HG02642 (cell line): ENCODE measurements at regions not wholly inside any gene's neighbourhood (a gene's known extent, or its start where the extent isn't known, plus 50 kb on each side); places are given as distances from the start of the nearest gene placed in this dataset.
A peak's percentile ranks its signal among the peaks of the same experiment; 100 is the strongest.

Source experiments
- ATAC-seq: cut with Tn5 transposase; IDR thresholded peaks from one replicate; pipeline ENCODE4 v1.9.1; 2021; ENCODE audit warnings: mild to moderate bottlenecking; ENCODE audit not compliant: unreplicated experiment, poor library complexity

DNA sequence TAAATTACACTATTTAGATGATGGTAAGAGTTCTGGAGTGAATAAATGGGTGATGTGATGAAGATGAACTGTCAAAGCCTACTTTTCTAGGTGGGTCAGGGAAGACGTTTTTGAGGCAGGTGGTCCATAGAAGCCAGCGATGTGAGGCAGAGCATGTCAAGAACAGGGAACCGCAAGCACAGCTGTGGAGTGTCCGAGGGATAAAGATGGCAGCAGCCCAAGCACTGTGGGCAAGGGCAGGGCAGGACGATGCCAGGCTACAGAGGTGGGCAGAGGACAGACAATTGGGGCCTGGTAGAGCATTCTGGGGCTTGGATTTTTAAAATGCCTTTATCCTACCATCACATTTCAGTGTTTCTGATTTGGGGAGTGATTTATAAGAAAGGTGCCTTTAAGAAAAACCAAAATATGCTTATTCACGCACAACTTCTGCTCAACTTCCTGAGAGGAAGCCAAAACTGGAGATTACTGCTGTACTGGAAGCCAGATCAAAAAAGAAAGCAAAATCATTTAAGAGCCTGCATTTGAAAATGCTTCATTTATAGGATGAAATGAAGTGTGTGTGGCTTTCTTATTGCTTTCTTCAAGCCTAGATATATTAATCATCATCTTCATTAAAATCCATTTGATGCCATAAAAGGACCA, 119.0 kb upstream of the WDR17 start:
- ATAC-seq: no peak

DNA sequence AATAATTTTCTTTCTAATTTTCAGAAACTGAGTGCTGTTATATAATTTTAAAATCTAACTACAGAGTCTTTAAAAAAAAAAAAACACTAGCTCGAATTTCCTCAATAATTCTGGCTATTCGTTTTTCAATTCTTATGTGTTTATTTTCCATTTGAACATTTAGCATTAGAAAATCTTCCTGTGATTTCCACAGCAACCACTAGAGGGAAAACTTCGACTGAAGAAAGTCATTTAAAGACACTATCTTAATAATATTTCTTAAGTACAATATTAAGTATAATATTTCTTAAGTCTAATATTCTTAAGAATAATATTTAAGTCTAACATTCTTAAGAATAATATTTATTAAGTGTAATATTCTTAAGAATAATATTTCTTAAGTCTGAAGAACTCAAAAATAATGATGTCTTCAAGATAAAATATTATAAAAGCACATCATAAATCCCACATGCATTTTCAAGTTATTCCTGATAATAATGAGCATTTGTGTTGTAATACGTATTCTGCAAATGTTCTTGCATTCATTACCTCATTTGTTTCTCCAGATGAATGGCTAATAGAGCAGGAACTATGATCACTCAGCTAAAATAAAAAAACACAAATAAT, 118.4 kb upstream of the WDR17 start:
- ATAC-seq: no peak

DNA sequence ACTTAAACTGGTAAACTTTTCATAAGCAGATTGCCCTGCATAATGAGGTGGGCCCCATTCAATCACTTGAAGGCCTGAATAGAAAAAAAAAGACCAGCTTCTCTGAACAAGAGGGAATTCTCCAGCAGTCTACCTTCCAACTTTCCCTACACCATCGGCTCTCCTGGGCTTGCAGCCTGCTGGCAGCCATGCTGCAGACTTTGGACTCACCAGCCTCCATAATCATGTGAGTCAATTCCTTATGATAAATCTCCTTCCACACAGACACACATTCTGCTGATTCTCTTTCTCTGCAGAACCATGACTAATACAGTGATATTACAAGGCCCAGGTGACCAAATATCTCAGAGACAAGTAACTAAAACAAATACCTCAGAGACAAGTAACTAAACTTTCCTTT, 113.8 kb upstream of the WDR17 start:
- ATAC-seq: no peak

DNA sequence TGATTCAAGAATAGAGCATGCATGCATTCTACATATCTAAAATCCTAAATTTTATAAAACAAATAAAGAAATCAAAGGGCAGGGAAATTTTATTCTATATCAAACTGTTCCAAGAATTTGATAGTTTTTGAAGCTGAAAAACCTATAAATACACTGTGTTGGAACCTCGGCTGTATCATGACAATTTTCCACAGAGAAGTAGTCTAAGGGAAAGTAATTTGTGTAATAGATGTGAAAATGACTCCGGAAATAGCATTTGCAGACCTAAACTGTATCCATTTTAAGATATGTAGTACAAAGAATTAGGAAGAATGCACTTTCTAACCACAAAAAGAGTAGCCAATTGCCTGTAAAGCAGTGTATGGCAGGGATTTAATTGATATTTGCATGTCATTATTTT, 112.5 kb upstream of the WDR17 start:
- no peak for ATAC-seq

DNA sequence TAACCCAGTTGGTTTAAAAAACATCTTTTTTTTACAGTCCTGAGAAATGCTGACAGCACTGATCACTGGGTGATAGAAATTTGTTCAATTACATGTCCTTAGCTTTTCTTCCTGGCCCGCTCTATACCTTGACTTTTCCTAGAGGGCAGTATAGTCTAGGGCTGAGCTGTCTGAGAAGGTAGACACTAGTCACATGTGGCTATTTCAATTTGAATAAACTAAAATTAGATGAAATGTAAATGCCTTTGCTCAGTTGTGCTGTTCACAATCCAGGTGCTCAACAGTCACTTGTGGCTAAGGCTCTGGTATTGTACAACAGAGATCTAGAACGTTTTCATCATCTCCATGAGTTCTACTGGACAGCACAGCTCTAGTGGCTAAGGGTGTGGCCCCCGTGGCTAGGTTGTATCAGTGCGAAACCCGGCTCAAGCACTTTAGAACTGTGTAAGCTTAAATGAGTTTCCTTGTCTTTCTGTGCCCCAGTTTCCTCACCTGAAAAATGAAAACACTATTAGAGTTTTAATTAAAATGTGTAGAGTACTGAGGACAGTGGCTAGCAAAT, 111.6 kb upstream of the WDR17 start:
- ATAC-seq: peak; percentile 91

DNA sequence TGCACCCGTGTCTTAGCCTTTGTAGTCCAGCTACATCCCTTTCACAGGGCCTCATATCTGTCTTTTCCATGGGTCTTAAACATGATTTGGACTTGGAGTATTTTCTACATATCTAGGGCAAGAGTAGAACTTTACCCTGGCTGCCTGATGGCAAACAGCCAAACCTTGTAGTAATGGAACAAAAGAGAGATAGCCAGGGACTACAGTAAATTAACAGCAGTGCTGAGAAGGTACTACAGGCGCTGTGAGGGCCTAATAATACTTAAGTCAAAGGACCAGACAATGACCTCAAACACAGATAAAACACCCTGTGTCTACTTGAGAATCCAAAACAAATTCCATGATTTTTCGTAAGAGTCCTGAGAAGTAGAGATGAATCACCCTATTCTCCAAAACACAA, 111.0 kb upstream of the WDR17 start:
- ATAC-seq: no peak

DNA sequence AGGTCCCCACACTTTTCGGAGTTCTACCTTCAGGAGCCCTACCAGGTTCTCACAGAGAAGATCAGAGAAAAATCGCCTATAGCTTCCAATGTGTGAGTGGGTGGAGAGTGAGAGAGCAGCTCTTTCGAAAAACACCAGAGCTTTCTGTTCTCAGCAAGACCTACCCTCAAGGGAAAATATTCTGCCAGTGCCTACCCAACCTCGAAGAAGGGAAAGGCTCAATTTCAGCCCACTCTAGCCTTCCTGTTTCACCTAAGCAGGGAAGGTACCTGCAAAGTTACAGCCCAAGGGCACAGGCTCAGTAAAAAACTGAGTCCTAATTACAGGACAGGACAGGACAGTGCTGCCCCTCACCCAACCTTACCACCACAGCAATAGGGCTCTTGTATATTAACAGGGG, 104.0 kb upstream of the WDR17 start:
- peak; percentile 68 for ATAC-seq

DNA sequence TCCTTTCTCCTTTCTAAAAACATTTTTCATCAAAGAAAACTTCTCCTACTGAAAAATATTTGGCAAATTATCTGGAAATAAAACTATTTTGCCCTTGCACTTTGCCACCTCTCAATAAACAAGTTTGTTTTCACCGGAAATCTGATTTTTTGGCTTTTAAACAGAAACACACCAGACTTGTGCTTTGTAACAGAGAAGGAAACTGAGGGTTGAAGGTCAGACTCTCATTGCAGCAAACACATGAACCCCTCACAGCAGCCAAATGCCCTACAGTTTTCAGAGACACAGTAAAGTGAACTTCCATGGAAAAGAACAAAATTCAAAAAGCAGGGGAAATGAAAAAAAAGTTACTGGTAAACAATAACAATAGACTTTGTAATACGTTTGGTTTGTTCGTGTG, 95.6 kb upstream of the WDR17 start:
- no peak for ATAC-seq

DNA sequence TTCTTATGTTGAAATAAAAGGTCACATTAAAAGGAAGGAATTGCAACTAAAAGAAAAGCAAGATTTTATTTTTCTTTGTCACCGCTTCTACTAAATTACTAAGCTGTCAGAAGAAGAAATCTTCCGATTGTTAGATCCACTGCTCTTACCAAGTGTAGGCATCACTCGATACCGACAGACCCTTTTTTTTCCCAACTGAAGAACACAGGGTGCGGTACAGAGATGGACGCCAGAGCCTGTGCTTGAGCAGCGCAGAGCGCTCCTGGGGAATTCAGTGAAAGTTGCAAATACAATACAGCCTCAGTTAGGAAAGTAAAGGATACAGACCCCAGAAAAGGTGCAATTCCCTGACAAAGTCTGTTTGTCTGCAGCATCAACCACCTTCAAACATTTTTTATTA, 94.9 kb upstream of the WDR17 start:
- ATAC-seq: no peak

DNA sequence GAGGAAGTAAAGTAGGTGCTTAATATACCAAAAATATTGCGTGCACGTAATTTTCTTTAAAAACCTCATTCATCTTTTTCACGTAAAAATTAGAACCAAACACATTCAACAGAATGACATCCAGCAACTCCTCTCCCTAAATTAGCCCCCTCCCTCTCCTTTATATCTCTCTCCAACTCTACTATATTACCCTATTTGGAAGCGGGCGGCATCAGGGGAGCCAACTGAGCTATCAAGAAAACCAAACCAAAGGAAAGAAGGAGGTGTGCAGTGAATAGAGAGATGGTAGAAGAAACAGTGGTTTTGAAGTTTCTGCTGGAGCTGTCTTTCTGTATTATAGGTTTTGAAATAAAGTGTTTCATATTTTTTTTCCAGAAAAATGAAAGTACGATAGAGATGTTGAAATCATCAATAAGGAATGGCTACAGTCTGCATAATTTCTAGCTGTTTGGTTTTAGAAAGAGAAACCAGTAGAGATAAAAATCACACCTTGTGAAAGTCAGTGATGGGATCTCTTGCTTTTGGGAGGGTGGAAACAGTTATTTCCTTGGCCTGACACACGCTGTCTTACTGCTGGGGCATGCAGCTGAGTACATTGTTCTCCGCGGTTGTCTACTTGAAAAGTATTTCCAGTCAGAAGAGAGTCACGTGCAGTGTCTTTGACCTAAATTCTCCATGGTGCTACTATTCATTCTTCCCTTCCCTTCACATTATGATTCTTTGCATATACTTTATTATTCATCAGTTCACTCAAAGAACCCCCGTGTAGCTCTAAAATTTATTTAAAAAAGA, 94.1 kb upstream of the WDR17 start:
- ATAC-seq: no peak

DNA sequence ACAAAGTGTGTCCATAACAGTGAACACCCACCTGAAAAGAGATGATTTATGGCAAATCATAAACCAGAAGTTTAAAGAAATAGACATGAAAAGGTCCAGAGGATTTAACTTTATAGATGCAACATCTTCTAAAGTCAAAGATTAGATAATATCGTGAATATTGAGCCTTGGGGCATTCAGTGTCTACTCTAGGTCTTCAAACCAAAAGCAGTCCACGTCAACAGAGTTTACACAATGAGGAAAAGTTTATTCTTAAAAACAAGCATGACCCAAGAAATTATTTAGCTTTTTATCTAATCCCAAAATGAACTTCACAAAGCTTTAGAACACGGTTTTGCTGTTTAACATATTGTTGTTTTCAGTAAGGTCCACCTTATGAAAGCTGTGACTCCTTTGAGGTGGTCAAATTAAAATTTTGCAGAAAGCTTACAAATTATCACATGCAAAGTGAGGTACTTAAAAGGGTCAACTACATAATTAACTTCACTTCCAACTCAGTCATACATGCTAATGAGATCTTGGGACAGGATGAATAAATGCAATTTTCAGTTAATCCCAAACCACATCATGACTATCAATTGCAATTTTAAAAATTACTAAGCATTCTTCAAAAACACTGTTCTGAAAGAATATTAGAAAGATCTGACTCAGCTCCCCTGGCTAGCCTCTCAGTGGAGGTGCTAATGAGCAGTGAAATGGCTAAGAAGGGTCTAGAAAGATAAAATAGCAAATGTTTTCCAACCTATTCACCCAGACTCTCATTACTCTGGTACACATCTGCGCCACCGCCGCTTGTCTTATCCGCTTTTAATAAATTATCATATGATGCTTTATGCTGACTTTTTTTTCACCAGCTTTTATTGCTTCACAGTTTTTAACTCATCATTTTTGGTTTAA, 92.4 kb upstream of the WDR17 start:
- no peak for ATAC-seq

DNA sequence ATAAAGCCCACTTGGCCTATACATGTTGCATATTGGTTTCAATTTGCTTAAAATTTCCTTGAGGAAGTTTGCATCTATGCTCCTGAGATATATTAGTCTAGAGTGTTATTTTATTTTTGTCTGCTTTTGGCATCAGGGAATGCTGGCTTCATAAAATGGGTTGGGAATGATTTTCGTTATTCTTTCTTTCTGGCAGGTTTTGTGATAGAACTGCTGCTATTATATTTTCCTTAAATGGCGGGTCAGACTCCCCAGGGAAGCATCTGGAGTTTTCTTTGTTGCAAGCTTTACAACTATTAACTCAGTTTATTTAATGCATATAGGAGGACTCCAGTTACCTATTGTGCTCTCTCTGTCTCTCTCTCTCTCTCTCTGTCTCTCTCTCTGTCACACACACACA, 82.0 kb upstream of the WDR17 start:
- ATAC-seq: no peak

DNA sequence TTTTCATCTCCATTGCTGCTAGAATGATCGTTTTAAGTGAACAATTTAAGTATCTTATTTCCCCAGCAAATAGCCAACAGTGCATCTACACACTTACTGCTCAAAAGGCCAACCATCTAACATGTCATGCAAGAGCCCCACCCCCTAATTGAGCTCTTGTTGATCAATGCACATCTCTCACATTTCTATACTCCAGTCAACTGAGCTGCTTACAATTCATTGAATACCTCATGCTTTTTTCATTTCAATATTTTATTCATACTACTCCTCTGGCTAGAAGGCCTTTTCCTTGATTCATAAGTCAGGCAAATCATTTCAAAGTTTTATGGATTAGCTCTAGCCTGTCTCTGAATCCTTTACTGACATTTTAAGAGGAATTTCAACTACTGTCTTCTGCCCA, 79.0 kb upstream of the WDR17 start:
- ATAC-seq: no peak

DNA sequence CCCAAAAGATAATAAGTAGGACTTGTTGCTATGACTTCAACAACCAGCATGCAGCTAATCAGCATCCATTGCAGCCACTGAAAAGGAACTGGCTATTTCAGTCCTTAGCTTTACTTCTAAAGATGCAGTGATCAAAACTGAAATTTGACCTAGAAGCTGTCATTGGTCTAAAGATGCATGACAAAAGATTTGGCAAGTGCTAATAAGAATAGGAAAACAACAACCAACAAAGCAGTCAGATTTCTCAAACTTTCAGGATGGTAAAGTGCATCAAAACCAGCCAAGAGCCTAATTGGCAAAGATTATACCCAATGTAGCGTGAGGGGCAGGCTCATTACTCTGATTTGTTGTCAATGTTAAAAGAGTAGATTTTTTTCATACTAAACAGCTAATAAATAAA, 77.1 kb upstream of the WDR17 start:
- ATAC-seq: no peak

DNA sequence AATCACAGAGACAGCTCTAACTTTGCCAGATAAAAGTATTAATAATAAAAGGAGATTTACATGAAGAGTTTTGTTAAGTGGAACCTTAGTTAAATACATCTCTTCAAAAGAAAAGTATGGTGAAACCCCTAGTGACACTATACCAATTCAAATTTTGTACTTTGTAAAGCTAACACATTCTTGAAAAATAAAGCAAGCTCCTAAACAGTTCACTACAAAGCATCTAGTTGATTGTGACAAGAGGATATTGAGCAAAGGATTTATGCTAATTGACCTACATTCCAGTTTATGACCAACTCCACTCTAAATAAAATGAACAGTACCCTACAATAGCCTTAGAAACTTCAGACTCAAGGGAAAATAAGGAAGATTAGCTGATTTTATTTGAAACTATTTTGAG, 69.4 kb upstream of the WDR17 start:
- no peak for ATAC-seq

DNA sequence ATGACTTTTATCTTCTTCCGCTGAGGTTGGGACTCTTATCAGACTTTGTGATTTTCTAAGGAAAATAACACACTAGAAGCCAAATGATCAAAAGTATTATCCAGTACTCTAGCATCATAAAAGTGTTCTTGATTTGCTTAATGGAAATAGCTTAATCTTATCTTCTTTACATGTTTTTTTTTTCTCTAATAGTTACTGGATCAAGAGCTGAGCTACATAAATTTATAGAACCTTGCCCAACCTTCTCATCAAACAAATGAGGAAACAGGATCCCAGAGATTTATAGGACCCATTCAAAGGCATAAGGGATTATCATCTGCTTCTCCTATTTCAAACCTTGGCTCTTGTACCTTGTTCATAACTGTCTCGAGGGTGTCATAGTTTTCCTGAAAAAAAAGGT, 68.3 kb upstream of the WDR17 start:
- no peak for ATAC-seq

DNA sequence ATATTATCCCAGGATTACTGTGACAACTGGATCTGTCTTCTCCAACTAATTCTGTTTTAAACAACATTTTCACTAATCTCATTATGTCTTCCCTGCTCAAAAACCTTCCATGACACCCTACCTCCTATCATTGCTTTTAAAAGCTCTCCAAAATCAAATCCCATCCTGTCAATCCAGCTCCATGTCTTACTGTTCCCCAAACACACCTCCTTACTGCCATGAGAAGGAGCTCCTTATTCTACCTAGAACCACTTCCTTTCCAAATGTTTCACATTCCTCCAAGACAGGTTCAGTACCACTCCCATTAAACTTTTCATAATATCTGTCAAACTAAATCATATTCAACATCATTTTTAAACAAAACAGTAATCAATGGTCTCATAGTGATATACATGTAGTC, 66.9 kb upstream of the WDR17 start:
- ATAC-seq: no peak

DNA sequence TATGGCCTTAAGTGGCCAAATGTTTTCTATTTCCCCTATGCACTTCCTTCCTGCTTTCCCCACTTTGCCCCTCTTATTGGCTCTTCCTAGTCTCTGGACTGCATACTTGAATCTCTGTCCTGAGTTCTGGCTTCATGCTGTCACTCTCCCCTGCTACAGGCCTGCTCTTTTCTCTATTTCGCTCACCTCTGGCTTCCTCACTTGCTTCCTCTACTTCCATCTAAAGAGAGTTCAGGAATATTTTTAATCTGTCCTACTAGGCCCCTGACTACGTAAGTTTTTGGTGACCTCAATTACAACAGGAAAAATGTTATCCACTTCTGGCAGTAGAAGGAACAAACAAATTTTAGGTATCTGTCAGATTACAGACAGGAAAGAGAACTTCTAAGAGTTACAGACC, 65.7 kb upstream of the WDR17 start:
- ATAC-seq: no peak

DNA sequence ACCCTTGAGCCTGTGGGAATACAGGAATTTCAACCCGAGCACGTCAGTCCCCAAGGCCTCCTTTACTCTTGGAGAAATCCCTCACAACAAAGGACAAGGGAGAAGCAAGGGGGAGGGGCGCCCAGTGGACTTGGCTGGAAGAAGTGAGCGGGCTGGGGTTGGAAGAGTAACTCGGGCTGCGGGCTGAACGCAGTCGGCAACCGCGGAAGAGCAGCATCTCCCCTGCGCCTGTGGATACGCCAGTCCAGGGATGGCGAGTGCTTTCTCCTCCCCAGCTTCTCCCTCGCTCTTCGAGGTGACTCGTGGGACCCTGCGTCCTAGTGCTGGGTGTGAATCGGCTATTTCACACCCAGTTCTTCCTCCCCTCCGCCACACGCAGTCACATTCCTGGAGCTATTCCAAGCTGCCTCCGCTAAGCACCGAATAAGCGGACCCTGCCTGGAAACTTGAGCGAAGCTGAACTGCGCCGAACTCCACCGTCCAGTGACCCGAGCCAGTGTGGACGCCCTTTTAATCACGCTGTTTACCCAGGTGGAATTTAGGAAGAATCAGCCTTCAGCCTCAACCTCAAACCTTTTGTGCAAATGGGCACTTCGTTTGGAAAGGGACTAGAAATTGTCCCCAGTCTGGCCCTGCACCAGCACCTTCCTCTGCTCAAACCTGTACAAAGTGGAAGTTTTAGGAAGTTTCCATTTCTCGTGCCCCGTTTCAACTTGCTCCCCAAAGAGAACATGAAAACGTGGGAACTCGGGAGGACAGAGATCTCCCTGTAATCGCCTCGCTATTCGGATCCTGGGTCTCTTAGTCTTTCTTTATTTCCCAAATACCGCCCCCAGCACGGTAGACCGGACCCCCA, 64.3 kb upstream of the WDR17 start:
- ATAC-seq: no peak
